ENCODE measurements at regions not wholly inside any gene's neighbourhood (a gene's known extent, or its start where the extent isn't known, plus 50 kb on each side); places are given as distances from the start of the nearest gene placed in this dataset.
A peak's percentile ranks its signal among the peaks of the same experiment; 100 is the strongest.

GRCh38 chr6:21666201-21666691, 72.7 kb downstream of the SOX4 start:
- Histone ChIP-seq H2AK5ac (ENCODE audit: low read length, severe bottlenecking) (no peak overlapping the region), H3K23ac (ENCODE audit: low read length in 2 of 2) (no peak overlapping the region), H3K27ac (ENCODE audit: low read length, poor library complexity, severe bottlenecking) (no peak overlapping the region), H2BK12ac (ENCODE audit: low read length in 2 of 2) (no peak overlapping the region), H3K9me3 (ENCODE audit: control insufficient read depth, low read length) (no peaks in the 10 kb centered on the region), H3K79me1 (replicated peaks; ENCODE audit: low read length, poor library complexity, severe bottlenecking) (no peaks in the 10 kb centered on the region), H3K18ac (ENCODE audit: low read depth in 1 of 2, low read length in 2 of 2) (peak overlapping the region in 1 of 2 experiments; percentile 38), H3K4ac (ENCODE audit: low read depth in 1 of 2, low read length in 2 of 2) (no peak overlapping the region), H3K4me2 (ENCODE audit: low read length, poor library complexity, severe bottlenecking) (peak overlapping the region; percentile 92), H2AFZ (ENCODE audit: low read depth, low read length) (peak overlapping the region; percentile 8), H3K14ac (ENCODE audit: low read length in 2 of 2) (no peak overlapping the region), H3K4me3 (ENCODE audit: insufficient read depth in 1 of 2, low read depth in 1 of 2, low read length in 2 of 2) (peak overlapping the region; percentile 58 to 78), H2BK5ac (ENCODE audit: low read depth, low read length, poor library complexity, severe bottlenecking) (no peak overlapping the region), H3K27me3 (ENCODE audit: control insufficient read depth in 1 of 2, insufficient read depth in 1 of 2, low read length in 2 of 2) (peaks cover 43 to 59% of the 10 kb centered on the region in 2 experiments), H4K91ac (ENCODE audit: low read length) (no peak overlapping the region), H2BK15ac (ENCODE audit: low read depth, poor library complexity, severe bottlenecking) (no peak overlapping the region), H4K8ac (ENCODE audit: low read length) (no peak overlapping the region), H2BK120ac (ENCODE audit: low read depth, low read length) (peak overlapping the region; percentile 64), H3K36me3 (ENCODE audit: control insufficient read depth in 1 of 2, insufficient read depth in 2 of 2, low read depth in 1 of 2, low read length in 2 of 2) (no peaks in the 10 kb centered on the region), H3K4me1 (ENCODE audit: control insufficient read depth, insufficient read depth, low read depth, low read length) (peaks cover 23% of the 10 kb centered on the region), H3K9ac (ENCODE audit: low read length) (no peak overlapping the region)
- DNase-seq = no peak
- 0% methylated on average over 10 of the region's 33 CpGs for WGBS

- H3K9me3 ChIP-seq (ENCODE audit: control insufficient read depth, low read length) = no peaks in the 10 kb centered on the region
- H3K18ac ChIP-seq (ENCODE audit: low read depth in 1 of 2, low read length in 2 of 2) = no peak overlapping the region
- H2BK15ac ChIP-seq (ENCODE audit: low read depth, poor library complexity, severe bottlenecking) = no peak overlapping the region
- no peak overlapping the region for H3K9ac ChIP-seq (ENCODE audit: low read length)
- no peak overlapping the region for H2BK12ac ChIP-seq (ENCODE audit: low read length in 2 of 2)
- DNase-seq = no peak
- no peaks in the 10 kb centered on the region for H3K36me3 ChIP-seq (ENCODE audit: control insufficient read depth in 1 of 2, insufficient read depth in 2 of 2, low read depth in 1 of 2, low read length in 2 of 2)
- no peak overlapping the region for H3K4ac ChIP-seq (ENCODE audit: low read depth in 1 of 2, low read length in 2 of 2)
- no peak overlapping the region for H3K27ac ChIP-seq (ENCODE audit: low read length, poor library complexity, severe bottlenecking)
- peak overlapping the region; percentile 6 for H4K8ac ChIP-seq (ENCODE audit: low read length)
- H3K4me1 ChIP-seq (ENCODE audit: control insufficient read depth, insufficient read depth, low read depth, low read length) = peaks cover 23% of the 10 kb centered on the region
- H2BK120ac ChIP-seq (ENCODE audit: low read depth, low read length) = no peak overlapping the region
- no peak overlapping the region for H2AFZ ChIP-seq (ENCODE audit: low read depth, low read length)
- H3K4me2 ChIP-seq (ENCODE audit: low read length, poor library complexity, severe bottlenecking) = peak overlapping the region; percentile 41
- H2AK5ac ChIP-seq (ENCODE audit: low read length, severe bottlenecking) = no peak overlapping the region
- H3K27me3 ChIP-seq (ENCODE audit: control insufficient read depth in 1 of 2, insufficient read depth in 1 of 2, low read length in 2 of 2) = peaks cover 43 to 58% of the 10 kb centered on the region in 2 experiments
- H3K4me3 ChIP-seq (ENCODE audit: insufficient read depth in 1 of 2, low read depth in 1 of 2, low read length in 2 of 2) = no peak overlapping the region
- WGBS = 6% methylated on average over 24 of the region's 27 CpGs
- no peak overlapping the region for H4K91ac ChIP-seq (ENCODE audit: low read length)
- no peaks in the 10 kb centered on the region for H3K79me1 ChIP-seq (replicated peaks; ENCODE audit: low read length, poor library complexity, severe bottlenecking)
- H3K14ac ChIP-seq (ENCODE audit: low read length in 2 of 2) = no peak overlapping the region
- H3K23ac ChIP-seq (ENCODE audit: low read length in 2 of 2) = no peak overlapping the region
- H2BK5ac ChIP-seq (ENCODE audit: low read depth, low read length, poor library complexity, severe bottlenecking) = no peak overlapping the region
Measured at GRCh38 chr6:21666853-21667681, 73.5 kb downstream of the SOX4 start.

GRCh38 chr6:21668795-21669194, 75.2 kb downstream of the SOX4 start:
- Histone ChIP-seq H2BK12ac (ENCODE audit: low read length in 2 of 2) (no peak overlapping the region), H3K4me2 (ENCODE audit: low read length, poor library complexity, severe bottlenecking) (no peak overlapping the region), H3K9me3 (ENCODE audit: control insufficient read depth, low read length) (no peaks in the 10 kb centered on the region), H4K91ac (ENCODE audit: low read length) (no peak overlapping the region), H3K14ac (ENCODE audit: low read length in 2 of 2) (no peak overlapping the region), H2BK5ac (ENCODE audit: low read depth, low read length, poor library complexity, severe bottlenecking) (no peak overlapping the region), H2BK15ac (ENCODE audit: low read depth, poor library complexity, severe bottlenecking) (no peak overlapping the region), H3K4me1 (ENCODE audit: control insufficient read depth, insufficient read depth, low read depth, low read length) (peaks cover 23% of the 10 kb centered on the region), H3K79me1 (replicated peaks; ENCODE audit: low read length, poor library complexity, severe bottlenecking) (no peaks in the 10 kb centered on the region), H3K23ac (ENCODE audit: low read length in 2 of 2) (no peak overlapping the region), H3K27ac (ENCODE audit: low read length, poor library complexity, severe bottlenecking) (no peak overlapping the region), H4K8ac (ENCODE audit: low read length) (no peak overlapping the region), H2BK120ac (ENCODE audit: low read depth, low read length) (no peak overlapping the region), H3K4me3 (ENCODE audit: insufficient read depth in 1 of 2, low read depth in 1 of 2, low read length in 2 of 2) (no peak overlapping the region), H2AK5ac (ENCODE audit: low read length, severe bottlenecking) (no peak overlapping the region), H3K18ac (ENCODE audit: low read depth in 1 of 2, low read length in 2 of 2) (no peak overlapping the region), H2AFZ (ENCODE audit: low read depth, low read length) (no peak overlapping the region), H3K4ac (ENCODE audit: low read depth in 1 of 2, low read length in 2 of 2) (no peak overlapping the region), H3K9ac (ENCODE audit: low read length) (no peak overlapping the region), H3K36me3 (ENCODE audit: control insufficient read depth in 1 of 2, insufficient read depth in 2 of 2, low read depth in 1 of 2, low read length in 2 of 2) (no peaks in the 10 kb centered on the region), H3K27me3 (ENCODE audit: control insufficient read depth in 1 of 2, insufficient read depth in 1 of 2, low read length in 2 of 2) (peaks cover 38 to 41% of the 10 kb centered on the region in 2 experiments)
- WGBS = 96% methylated on average over 3 of the region's 3 CpGs
- no peak for DNase-seq

- no peak overlapping the region for H3K18ac ChIP-seq (ENCODE audit: low read depth in 1 of 2, low read length in 2 of 2)
- no peak for DNase-seq
- no peak overlapping the region for H3K14ac ChIP-seq (ENCODE audit: low read length in 2 of 2)
- H4K91ac ChIP-seq (ENCODE audit: low read length) = no peak overlapping the region
- no peak overlapping the region for H2BK12ac ChIP-seq (ENCODE audit: low read length in 2 of 2)
- WGBS = 92% methylated on average over 2 of the region's 2 CpGs
- no peak overlapping the region for H3K27ac ChIP-seq (ENCODE audit: low read length, poor library complexity, severe bottlenecking)
- no peak overlapping the region for H3K4me2 ChIP-seq (ENCODE audit: low read length, poor library complexity, severe bottlenecking)
- H3K79me1 ChIP-seq (replicated peaks; ENCODE audit: low read length, poor library complexity, severe bottlenecking) = no peaks in the 10 kb centered on the region
- H3K4me1 ChIP-seq (ENCODE audit: control insufficient read depth, insufficient read depth, low read depth, low read length) = peaks cover 4% of the 10 kb centered on the region
- no peak overlapping the region for H3K23ac ChIP-seq (ENCODE audit: low read length in 2 of 2)
- no peak overlapping the region for H4K8ac ChIP-seq (ENCODE audit: low read length)
- no peak overlapping the region for H2BK120ac ChIP-seq (ENCODE audit: low read depth, low read length)
- no peak overlapping the region for H3K4me3 ChIP-seq (ENCODE audit: insufficient read depth in 1 of 2, low read depth in 1 of 2, low read length in 2 of 2)
- no peak overlapping the region for H3K4ac ChIP-seq (ENCODE audit: low read depth in 1 of 2, low read length in 2 of 2)
- H2BK5ac ChIP-seq (ENCODE audit: low read depth, low read length, poor library complexity, severe bottlenecking) = no peak overlapping the region
- H2AFZ ChIP-seq (ENCODE audit: low read depth, low read length) = no peak overlapping the region
- H2BK15ac ChIP-seq (ENCODE audit: low read depth, poor library complexity, severe bottlenecking) = no peak overlapping the region
- no peak overlapping the region for H2AK5ac ChIP-seq (ENCODE audit: low read length, severe bottlenecking)
- H3K27me3 ChIP-seq (ENCODE audit: control insufficient read depth in 1 of 2, insufficient read depth in 1 of 2, low read length in 2 of 2) = no peaks in the 10 kb centered on the region
- H3K9ac ChIP-seq (ENCODE audit: low read length) = no peak overlapping the region
- no peaks in the 10 kb centered on the region for H3K9me3 ChIP-seq (ENCODE audit: control insufficient read depth, low read length)
- H3K36me3 ChIP-seq (ENCODE audit: control insufficient read depth in 1 of 2, insufficient read depth in 2 of 2, low read depth in 1 of 2, low read length in 2 of 2) = no peaks in the 10 kb centered on the region
Measured at GRCh38 chr6:21676769-21677168, 83.2 kb downstream of the SOX4 start.

All from mesenchymal stem cell (in vitro differentiated cells and primary cell).